Lower lobe of right lung (tissue), 2 donors: ENCODE measurements at regions not wholly inside any gene's neighbourhood (a gene's known extent, or its start where the extent isn't known, plus 50 kb on each side); places are given as distances from the start of the nearest gene placed in this dataset.
A peak's percentile ranks its signal among the peaks of the same experiment; 100 is the strongest.

ENCODE experiments used
- ATAC-seq, 2 donors: fragments of 200-7000 bp; cut with Tn5 transposase; one replicate each; pipeline ENCODE4 v1.9.1; 2020 to 2022; ENCODE audit warnings: mild to moderate bottlenecking in 2 of 2, moderate library complexity in 2 of 2
- DNase-seq: peaks from one replicate; pipeline ENCODE4 v3.0.0-alpha.2; 2020
- H3K27ac ChIP-seq: fragments of 200-600 bp; one replicate; pipeline ENCODE4 v1.8.0; 2022
- H3K27me3 ChIP-seq: fragments of 200-600 bp; one replicate; pipeline ENCODE4 v1.8.0; 2022; ENCODE audit warnings: low read depth
- H3K36me3 ChIP-seq: fragments of 200-600 bp; one replicate; pipeline ENCODE4 v1.8.0; 2022; ENCODE audit warnings: mild to moderate bottlenecking
- H3K4me1 ChIP-seq: fragments of 200-600 bp; one replicate; pipeline ENCODE4 v1.8.0; 2022
- H3K4me3 ChIP-seq: fragments of 200-600 bp; one replicate; pipeline ENCODE4 v1.8.0; 2022; ENCODE audit warnings: mild to moderate bottlenecking
- H3K9me3 ChIP-seq: fragments of 200-600 bp; one replicate; pipeline ENCODE4 v1.8.0; 2022
- CTCF ChIP-seq: fragments of 200-600 bp; IDR thresholded peaks from one replicate; pipeline ENCODE4 v1.8.0; 2022; ENCODE audit warnings: antibody characterized with exemption, mild to moderate bottlenecking
- intact Hi-C: fragments of 100-400 bp; cut with DNase I; formaldehyde crosslinking; loops from one replicate; pipeline ENCODE4 v1.11.0; 2022
- donor health status: DM: no; HTN: yes; CAD: no; lungs with severe emphysema.

DNA sequence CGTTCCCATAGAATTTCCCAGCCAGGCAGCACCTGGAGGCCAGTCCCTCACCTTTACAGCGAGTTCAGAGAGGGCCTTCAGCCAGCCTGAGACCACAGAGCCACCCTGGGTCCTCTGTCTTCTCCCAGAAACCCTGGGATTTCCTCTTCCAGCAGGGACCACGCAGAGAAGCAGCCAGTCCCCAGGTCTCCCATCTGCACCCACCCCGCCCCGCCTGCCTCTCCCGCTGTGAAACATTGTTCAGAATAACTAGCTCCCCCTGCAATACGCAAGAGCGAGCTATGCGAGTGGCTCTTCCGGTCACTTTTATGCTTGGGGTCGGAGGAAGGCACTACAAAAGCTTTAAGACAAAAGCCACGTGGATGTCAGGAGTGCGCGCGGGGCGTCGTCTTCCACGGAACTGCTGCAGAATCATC, 77.8 kb downstream of the SERPINA3 start:
- no peaks in the 10 kb centered on the region for H3K9me3 ChIP-seq

GRCh38 chr14:94689218-94689984, 77.2 kb downstream of the SERPINA3 start:
- H3K4me3 ChIP-seq = peak overlapping the region; percentile 14
- H3K27ac ChIP-seq = no peak overlapping the region
- H3K36me3 ChIP-seq = no peaks in the 10 kb centered on the region
- intact Hi-C loops = no loop called here
- peaks cover 4% of the 10 kb centered on the region for H3K4me1 ChIP-seq
- no peaks in the 10 kb centered on the region for H3K9me3 ChIP-seq
- H3K27me3 ChIP-seq = peaks cover 18% of the 10 kb centered on the region
- DNase-seq (no peak), ATAC-seq (peak; percentile 87 to 90)
- peak; percentile 93 for TF ChIP-seq CTCF

More for the DNA sequence above, 77.8 kb downstream of the SERPINA3 start:
- H3K27ac ChIP-seq = no peak overlapping the region
- H3K27me3 ChIP-seq = peaks cover 16% of the 10 kb centered on the region
- no peak for DNase-seq
- no peaks in the 10 kb centered on the region for H3K36me3 ChIP-seq
- H3K4me3 ChIP-seq = no peak overlapping the region
- intact Hi-C loops = no loop called here
- peaks cover 4% of the 10 kb centered on the region for H3K4me1 ChIP-seq
- no peak for TF ChIP-seq CTCF
- peak in 1 of 2 donors; percentile 11 for ATAC-seq

GRCh38 chr14:94686511-94687160, 74.4 kb downstream of the SERPINA3 start:
- H3K9me3 ChIP-seq = no peaks in the 10 kb centered on the region
- no peak overlapping the region for H3K4me3 ChIP-seq
- intact Hi-C loops = no loop called here
- no peak overlapping the region for H3K27ac ChIP-seq
- peaks cover 4% of the 10 kb centered on the region for H3K4me1 ChIP-seq
- H3K36me3 ChIP-seq = no peaks in the 10 kb centered on the region
- no peak for TF ChIP-seq CTCF
- DNase-seq = no peak
- no peak for ATAC-seq
- H3K27me3 ChIP-seq = peaks cover 18% of the 10 kb centered on the region

GRCh38 chr14:94685681-94686485, 73.7 kb downstream of the SERPINA3 start:
- DNase-seq = no peak
- intact Hi-C loops = no loop called here

More at GRCh38 chr14:94685681-94686485, 73.7 kb downstream of the SERPINA3 start:
- no peak for ATAC-seq
- H3K27me3 ChIP-seq = peaks cover 18% of the 10 kb centered on the region
- H3K4me1 ChIP-seq = peaks cover 4% of the 10 kb centered on the region
- no peak overlapping the region for H3K27ac ChIP-seq
- no peaks in the 10 kb centered on the region for H3K9me3 ChIP-seq
- no peak overlapping the region for H3K4me3 ChIP-seq
- TF ChIP-seq CTCF = no peak
- no peaks in the 10 kb centered on the region for H3K36me3 ChIP-seq
